GM19372 (cell line): ENCODE measurements at regions not wholly inside any gene's neighbourhood (a gene's known extent, or its start where the extent isn't known, plus 50 kb on each side); places are given as distances from the start of the nearest gene placed in this dataset.

Source experiments
- ATAC-seq: cut with Tn5 transposase; IDR thresholded peaks from one replicate; pipeline ENCODE4 v1.9.1; 2021; ENCODE audit warnings: mild to moderate bottlenecking, low read depth, moderate library complexity; ENCODE audit not compliant: unreplicated experiment

DNA sequence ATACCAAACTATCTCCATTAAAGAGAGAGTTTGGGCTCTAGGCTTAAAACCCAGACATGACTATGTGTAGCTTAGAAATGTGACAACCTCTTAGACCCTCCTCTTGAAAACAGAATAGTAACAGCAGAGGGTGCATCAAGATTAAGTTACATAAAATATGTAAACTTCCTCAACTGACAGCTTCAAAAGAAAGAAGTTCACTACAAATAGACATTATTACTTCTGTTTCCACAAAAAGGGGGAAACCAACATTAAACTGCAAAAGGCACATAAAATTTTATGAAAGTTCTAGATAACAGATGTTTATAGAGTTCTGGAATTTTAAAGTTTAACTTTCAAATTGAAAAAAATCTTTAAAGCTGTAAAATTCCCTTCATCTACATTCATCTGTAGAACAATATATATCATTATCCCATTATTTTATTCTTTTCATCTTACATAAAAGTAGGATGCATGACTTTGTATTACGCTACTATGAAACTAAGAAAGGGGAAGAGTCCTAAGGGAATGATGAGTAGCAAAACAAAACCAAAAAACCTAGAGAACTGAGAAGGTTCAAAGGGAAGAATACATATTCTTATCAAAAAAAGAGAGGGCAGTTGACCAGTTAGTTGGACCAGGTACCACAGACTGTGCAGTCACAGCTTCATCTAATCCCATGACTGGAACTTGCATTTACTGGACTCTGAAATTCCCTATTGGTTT, 177.0 kb downstream of the SIPA1L2 start:
- ATAC-seq: no peak

DNA sequence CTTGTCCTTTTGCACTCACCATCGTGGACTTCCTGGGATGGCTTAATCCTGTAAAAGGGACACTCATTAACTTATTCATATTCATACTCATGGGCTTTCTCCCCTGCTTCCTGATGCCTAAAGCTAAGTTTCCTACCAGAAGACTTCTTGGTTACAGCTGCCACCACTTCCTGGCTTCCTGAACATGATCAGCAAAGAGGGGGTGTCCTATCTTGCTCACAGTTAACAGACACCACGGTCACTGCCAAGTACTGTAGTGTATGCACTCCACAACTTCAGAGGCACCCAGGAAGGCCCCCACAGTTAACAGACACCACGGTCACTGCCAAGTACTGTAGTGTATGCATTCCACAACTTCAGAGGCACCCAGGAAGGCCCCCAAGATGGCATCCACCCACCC, 177.8 kb downstream of the SIPA1L2 start:
- ATAC-seq: no peak

DNA sequence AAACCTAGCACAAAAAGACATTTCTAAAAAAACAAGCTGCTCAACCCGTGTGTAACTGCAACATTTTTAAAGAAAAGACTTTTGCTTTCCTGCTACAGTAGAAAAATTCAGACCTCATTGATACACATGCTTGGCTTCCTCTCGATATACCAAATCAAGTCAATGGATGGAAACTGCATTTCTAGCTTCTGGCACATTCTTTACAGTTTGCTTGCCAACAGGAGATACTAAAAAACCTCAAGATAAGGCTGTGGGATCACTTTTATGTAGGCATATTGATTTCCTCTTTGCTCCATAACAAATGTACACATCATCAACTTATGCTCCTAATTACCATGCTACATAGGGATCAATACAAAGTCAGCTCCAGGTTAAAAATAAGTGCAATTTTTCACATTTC, 178.4 kb downstream of the SIPA1L2 start:
- no peak for ATAC-seq

DNA sequence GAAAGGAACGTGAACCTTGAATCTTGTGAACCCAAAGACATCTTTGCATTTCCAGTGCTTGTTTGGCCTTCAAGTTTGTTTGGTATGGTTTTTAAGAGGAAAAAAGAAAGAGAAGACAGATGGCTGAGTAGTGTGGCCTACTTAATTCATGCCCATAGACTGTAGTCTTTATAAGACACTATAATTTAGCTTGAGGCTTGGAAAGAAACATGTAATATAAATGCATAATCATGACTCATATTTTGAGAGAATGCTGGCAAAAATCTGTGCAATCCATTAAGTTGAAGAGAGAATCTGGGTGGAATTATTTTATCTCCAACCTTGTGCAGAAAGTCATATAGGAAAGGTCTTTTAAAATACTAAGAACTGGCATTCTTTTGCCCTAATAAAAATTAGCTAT, 179.3 kb downstream of the SIPA1L2 start:
- ATAC-seq: no peak

DNA sequence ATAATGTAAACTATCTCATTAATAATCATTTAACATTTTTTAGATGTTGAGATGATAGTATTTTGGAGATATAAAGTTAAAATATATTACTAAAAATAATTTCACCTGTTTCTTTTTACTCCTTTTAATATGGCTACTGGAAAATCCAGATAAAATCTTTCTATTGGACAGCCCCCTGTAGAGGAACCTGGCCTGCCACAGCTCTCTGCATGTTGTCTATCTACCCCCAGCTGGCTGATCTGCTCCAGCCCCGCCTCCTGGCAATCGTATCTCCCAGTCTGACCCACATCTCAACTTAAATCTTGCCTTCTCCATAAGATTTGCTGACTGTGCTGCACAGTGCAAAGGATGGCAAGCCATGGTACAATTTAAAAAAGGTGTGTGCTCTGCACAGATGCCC, 182.8 kb downstream of the SIPA1L2 start:
- no peak for ATAC-seq

DNA sequence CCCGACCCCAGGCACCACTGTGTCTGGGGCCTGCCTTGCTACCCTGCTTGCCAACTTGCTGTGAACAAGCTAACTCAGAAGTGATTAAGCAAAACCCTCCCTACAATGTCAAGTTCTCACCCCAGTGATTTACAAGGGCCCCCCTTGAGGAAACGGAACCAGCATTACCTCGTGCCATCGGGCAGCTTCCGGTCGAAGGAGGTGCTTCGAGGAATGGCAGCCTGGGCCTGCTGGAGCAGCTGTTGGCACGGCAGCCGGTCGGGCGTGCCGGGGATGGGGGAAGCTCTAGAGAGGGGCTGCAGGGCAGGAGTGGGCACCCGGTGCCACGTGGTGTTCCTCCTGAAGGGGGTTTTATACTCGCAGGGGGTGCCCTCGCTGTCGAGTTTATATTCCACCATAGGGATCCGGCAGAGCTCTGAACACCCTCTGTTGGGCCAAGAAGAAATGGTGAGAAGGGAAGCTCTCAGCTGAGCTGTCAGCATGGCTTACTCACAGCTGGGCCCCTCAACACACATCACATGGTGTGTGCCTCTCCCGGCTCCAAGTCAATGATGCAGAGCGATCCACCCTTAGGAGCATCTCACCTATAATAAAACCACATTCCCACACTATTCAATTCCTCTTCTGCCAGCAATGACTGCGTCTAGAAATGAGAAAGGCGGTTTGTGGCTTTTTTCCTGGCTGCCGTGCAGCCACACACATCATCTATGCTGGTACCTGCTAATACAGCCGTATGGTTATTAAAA, 184.4 kb downstream of the SIPA1L2 start:
- ATAC-seq: no peak

DNA sequence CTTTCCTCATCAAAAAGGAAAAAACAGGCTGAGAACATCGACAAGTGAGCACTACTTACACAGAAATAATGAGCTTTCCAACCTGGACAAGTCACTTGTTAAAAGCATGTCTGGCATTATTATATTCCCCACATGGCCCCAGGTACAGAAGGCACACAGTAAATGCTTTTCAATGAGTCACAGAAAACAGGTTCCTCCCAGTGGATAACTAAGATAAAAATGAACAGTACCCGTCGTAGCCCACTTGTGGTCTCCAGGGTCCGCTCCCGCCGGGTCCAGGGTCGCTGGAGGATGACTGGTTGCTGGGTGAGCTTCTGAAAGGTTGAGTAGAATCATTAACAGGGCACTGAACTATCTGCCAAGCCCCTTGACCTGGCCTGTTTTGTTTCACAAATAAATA, 186.6 kb downstream of the SIPA1L2 start:
- no peak for ATAC-seq

DNA sequence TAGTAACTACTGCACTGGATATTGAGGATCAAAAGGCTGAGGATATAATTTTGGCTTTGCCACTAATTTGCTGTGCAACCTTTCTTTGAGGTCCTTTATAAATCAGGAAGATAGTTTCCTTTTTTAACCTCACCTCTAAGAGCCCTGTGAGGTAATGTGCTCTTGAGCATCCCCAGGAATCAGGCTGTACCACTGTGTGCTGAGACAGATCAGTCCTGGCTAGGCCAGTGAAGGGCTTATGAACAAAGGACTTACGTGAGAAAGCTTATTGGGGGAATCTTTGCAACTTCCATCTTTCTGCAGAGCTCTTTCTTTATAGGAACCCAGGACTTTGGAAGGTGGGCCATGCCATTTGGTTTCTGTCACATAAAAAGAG, 188.9 kb downstream of the SIPA1L2 start:
- no peak for ATAC-seq

DNA sequence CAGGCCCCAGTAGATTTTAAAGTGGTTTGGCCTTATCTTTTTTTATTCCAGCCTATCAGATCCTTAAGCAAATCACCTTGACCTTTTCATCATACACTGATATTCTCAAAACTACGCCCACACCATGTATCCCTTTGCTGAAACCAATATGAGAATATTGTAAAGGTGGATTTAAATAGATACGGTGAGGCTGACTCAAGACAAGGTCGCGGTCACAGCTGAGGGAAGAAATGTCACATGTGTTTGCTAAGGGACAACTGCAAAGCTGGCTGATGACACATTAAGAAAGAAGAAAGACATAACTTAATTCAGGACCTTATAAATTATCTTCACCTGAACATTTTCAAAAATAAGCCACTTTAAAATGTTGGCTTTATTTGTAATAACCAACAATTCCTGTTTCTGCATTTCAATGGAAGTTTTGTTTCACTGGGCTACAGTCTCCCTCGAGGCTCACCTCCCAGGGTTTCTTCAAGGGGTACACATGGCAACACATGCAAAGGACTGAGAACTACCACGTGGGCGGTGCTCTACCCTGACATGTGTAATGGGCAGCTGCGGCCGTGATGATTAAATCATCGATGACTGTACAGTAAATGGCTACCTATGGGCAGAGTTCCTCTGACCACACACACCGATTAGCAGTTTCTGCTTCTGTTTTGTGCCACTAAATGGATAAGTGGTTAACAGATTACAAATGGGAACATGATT, 189.5 kb downstream of the SIPA1L2 start:
- peak; percentile 60 for ATAC-seq

DNA sequence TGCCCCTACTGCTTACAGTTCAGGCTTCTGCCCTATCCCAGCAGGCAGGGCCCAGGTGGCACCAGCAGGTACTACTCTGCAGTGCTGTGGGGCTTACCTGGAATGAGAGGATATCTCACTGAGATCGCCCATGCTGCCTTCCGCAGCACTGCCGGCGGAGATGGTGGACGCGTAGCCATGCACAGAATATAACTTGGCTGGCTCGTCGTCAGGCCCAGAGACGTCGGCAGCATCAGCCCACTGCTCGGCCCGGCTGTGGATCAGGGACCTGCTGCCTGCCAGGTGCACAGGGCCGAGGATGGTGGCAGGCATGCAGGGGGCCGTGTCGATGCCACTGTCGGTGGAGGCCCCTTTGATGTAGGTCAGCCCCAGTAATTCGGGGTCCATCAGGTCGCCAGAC, 190.9 kb downstream of the SIPA1L2 start:
- ATAC-seq: no peak

DNA sequence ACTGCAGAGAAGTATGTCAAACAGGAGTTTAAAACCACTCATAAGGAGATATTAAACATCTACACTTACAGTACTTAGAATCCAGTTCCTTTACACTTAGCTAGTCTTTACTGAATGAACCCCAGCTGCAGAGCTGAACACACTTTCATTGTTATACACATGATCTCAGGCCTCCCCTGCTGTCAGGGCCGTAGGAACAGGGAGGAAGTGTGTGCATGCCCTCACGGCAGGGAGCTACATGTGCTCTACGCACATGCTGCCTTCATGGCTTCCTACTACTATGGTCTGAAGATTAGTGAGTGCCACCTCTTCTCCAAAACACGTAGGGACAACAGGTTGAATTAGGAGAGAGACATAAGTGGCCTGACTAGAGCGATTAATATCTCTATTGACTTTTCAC, 191.5 kb downstream of the SIPA1L2 start:
- no peak for ATAC-seq

DNA sequence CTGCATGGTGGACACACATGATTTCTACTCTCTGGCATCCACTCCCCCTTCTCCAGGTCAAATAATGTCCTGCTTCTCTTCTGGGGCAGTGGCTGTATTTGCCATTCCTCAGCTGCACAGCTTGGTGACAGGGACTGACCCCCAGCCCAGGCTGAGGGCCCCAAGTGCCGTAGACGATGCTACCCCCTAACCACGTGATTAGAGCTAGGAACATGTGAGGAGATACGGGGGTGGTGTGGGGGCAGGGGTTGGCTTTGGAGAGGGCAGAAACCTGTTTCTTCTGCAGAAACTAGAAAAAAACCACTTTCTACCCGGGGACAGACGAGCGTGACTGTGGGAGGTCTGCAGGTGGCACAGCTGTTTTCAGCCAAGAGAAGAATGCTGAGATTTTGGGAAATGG, 192.4 kb downstream of the SIPA1L2 start:
- no peak for ATAC-seq

DNA sequence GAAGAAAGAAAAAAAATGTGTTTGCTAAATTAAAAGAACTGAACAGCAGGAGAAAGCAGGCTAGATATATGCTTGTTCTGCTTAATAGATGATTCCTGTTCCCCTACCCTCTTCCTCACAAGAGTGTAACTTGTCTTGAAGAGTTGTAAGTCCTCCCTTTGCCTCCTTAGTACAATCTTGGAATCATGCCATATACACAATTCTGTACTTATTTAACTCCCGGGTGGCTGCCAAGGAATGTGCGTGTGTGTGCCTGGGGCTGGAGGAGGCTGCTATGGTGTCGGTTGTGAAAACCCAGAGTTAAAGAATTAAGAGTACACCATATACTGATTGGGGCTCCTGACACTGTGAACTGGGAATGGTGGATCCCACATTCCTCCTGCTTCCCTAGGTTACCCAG, 194.2 kb downstream of the SIPA1L2 start:
- no peak for ATAC-seq

DNA sequence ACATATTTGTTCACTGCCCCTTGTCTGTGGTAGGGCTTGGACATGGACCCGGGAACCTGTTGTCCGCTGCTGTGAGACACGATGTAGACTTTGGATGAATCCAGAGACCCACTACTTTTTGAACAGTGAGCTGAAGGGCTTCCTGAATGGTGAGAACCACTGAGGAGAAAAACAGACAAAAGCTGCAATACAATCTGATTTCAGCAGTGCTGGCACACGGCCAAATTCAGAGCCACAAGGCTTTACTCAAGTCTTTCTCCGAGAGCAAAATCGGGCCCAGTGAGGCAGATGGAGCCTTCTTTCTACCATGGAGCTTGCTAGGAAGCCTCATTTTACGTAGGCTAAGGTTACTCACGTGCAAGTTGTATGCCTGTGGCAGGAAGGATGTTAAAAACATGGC, 197.6 kb downstream of the SIPA1L2 start:
- ATAC-seq: no peak

DNA sequence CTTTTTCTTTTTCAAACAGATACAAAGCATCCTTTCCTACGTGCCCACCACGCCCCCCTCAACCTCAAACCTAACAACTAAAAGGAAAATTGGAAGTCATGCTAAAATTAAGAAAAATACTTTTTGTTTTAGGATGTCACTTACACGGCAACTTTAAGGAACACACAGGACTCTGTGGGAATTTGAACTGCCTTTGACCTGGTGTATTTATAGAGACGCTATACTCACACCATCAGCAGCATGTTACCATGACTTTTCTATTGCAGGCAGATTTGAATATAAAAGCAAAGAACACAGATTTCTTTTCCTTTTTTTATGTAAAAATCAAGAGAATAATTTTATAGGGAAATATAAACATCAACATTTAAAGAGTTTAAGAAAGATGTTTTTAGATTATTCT, 198.2 kb downstream of the SIPA1L2 start:
- no peak for ATAC-seq

DNA sequence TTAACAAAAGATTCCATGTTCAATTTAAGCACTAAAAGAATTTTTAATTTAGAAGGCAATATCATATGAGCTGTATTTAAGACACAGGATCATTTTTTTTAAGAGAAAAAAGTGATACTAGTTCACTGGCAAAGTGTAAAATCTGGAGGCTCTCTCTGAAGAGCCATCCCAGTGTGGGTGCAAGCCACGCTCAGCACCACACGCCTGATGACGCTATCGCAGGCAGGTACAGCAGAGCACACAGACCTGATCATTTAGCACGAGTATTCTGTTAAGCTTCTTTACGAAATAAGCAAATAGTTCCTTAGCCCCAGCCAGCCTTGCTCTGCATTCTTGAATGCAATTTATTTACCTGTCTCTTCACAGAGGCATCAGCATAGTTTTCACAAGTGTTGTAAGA, 198.6 kb downstream of the SIPA1L2 start:
- no peak for ATAC-seq

DNA sequence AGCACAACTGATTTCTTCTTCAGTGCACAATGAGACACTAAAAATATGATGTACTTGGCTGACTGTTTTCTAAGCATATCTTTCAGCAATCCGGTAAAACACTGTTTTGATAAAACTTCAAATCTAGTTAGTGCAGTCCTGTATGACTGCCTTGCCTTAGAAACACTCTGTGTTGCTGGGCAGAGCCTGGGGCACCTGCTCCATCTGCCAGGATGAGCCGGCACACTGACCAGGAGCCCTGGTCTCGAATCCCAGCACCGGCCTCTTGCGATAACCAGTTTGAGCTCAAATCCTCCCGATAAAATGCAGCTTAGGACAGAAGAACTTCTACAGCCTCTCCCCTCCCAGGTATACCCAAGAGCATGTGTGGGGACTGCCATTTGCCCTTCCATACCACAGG, 199.5 kb downstream of the SIPA1L2 start:
- no peak for ATAC-seq

DNA sequence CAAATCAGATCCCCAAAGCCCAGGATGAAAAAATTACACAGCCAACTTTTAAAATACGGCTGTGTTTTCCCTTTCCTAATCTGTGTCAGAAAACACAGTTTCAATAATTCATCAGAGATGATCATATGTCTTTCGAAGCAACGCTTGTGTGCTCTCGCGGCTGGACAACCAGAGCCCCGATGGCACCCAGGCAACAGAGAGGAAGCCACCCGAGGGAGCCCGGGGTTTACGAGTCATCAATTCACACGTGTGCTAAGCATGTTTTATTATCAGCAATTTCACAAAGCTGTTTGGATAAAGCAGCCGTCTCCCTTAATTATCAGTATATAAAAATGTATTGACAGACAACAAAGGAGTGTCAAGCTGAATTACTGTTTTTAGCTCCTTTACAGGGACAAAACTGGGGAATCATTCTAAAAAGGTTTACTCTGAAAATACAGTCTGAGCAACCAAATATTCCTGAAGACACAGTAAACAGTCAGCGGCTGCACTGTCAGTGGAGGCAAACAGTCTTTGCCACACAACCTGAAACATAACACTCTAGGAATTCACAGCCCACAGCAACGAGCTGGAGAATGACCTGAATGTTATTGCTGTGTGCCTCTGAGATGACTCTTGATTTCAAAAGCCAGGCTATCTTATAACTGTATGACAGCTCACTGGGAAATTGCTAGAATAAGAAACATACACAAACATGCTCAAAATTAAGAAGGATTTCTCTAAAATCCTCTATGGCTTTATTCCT, 201.0 kb downstream of the SIPA1L2 start:
- ATAC-seq: no peak

DNA sequence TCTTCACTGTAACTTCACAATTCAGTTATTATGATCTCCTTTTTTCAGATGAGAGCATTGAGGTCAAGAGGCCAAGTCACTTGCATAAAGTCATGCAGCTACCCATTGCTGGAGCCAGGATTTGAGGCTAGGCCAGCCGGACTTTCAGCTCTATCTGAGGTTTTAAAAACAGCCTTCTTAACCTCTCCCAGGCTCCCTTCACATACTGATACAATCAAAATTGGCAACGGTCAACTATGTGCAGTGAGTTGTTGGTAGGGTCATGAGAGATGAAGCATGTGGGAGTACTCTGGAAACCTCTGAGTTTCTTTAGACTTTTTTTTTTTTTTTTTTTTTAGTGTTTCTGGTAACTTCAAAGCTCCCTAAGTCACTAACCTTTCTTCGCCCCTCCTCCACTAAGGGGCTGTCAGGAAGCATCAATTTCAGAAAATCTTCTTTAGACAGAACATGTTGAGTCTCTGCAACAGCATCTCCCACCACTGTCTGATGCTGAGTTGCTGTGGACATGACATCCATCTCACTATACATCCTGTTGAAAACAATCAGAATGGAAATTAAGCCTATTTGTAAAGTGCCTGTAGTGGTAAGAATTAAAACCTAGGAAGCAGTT, 201.8 kb downstream of the SIPA1L2 start:
- no peak for ATAC-seq

DNA sequence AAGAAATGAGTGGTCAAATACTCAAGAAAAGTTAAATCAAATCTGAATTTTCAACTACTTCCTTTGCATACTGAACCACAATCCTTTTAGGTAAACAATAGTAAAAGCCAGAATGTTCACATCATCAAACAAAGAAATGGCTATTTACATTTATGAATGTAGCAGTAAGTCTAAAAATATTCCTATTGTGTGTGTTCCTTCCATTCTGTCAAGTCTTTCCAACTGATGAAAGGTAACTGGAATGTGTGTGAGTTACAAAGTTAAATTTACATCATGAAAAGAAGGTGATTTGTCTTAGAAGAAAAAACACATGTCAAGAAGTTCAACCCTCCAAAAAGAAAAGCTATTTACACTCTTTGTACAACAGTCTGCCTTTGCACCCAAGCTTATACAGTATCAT, 203.1 kb downstream of the SIPA1L2 start:
- no peak for ATAC-seq

DNA sequence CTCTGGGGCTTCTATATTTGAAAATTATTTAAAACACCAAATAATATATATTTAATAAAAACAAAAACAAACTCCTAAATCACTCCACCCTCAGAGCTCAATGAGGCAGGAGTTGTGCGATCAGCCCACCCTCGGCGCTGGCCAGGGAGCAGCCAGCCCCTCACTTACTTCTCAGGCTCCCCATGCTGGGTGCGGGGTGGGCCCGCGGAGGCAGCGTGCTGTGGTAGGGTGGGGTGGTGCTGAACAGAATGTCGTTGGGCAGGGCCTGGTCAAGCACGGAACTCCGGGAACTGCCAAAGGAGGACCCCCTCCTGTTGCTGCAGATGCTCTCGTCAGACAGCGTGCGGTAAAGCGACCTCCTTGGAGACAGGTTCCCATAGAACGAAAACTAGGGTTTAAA, 204.5 kb downstream of the SIPA1L2 start:
- no peak for ATAC-seq
